Loucy (cell line): ENCODE measurements at regions not wholly inside any gene's neighbourhood (a gene's known extent, or its start where the extent isn't known, plus 50 kb on each side); places are given as distances from the start of the nearest gene placed in this dataset.

Experiments
- H2AFZ ChIP-seq: fragments of 200-600 bp; sonication (generic); 2 replicates; pipeline ENCODE4 v1.6.0; 2016; ENCODE audit warnings: antibody characterized with exemption, mild to moderate bottlenecking, low read length, moderate library complexity
- H3F3A ChIP-seq: fragments of 200-600 bp; 2 replicates; pipeline ENCODE4 v1.6.0; 2016; ENCODE audit warnings: antibody characterized with exemption, low read depth, mild to moderate bottlenecking
- H3K27me3 ChIP-seq: fragments of 200-600 bp; sonication (generic); 2 replicates; pipeline ENCODE4 v1.6.1; 2014; ENCODE audit warnings: low read length, mild to moderate bottlenecking; ENCODE audit not compliant: insufficient read depth, poor library complexity, severe bottlenecking
- H3K36me3 ChIP-seq: fragments of 200-600 bp; sonication (generic); 2 replicates; pipeline ENCODE4 v1.6.1; 2016; ENCODE audit warnings: low read length; ENCODE audit not compliant: insufficient read depth
- H3K4me1 ChIP-seq: fragments of 200-600 bp; sonication (generic); 2 replicates; pipeline ENCODE4 v1.5.1; 2014; ENCODE audit warnings: low read length, mild to moderate bottlenecking; ENCODE audit not compliant: insufficient read depth, poor library complexity, severe bottlenecking
- H3K4me2 ChIP-seq: fragments of 200-600 bp; sonication (generic); 2 replicates; pipeline ENCODE4 v1.6.0; 2014; ENCODE audit warnings: antibody characterized with exemption, low read length, low read depth, mild to moderate bottlenecking; ENCODE audit not compliant: poor library complexity, severe bottlenecking
- H3K4me3 ChIP-seq: fragments of 200-600 bp; sonication (generic); 2 replicates; pipeline ENCODE4 v1.5.1; 2014; ENCODE audit warnings: low read length, mild to moderate bottlenecking, mixed read lengths; ENCODE audit not compliant: poor library complexity, severe bottlenecking
- H3K79me2 ChIP-seq: fragments of 200-600 bp; sonication (generic); 2 replicates; pipeline ENCODE4 v1.6.1; 2014; ENCODE audit warnings: low read length; ENCODE audit not compliant: insufficient read depth
- H3K9ac ChIP-seq: fragments of 200-600 bp; sonication (generic); 2 replicates; pipeline ENCODE4 v1.6.0; 2014; ENCODE audit warnings: mild to moderate bottlenecking, low read depth, low read length, moderate library complexity; ENCODE audit not compliant: poor library complexity, severe bottlenecking
- H3K9me2 ChIP-seq: fragments of 200-600 bp; sonication (generic); replicated peaks from 2 replicates; pipeline ENCODE4 v1.6.1; 2016; ENCODE audit warnings: low read depth, low read length, mixed read lengths
- H3K9me3 ChIP-seq: fragments of 200-600 bp; sonication (generic); 2 replicates; pipeline ENCODE4 v1.6.1; 2014; ENCODE audit warnings: mild to moderate bottlenecking, antibody characterized with exemption, low read length, low read depth; ENCODE audit not compliant: insufficient read depth
- H4K20me1 ChIP-seq: fragments of 200-600 bp; sonication (generic); 2 replicates; pipeline ENCODE4 v1.6.0; 2014; ENCODE audit warnings: antibody characterized with exemption, low read length, mild to moderate bottlenecking; ENCODE audit not compliant: insufficient read depth, poor library complexity, severe bottlenecking
- CTCF ChIP-seq: fragments of 200-600 bp; sonication (generic); conservative IDR thresholded peaks from 2 replicates; pipeline ENCODE4 v1.5.1; 2014; ENCODE audit warnings: mild to moderate bottlenecking, antibody characterized with exemption, low read length
- EZH2phosphoT487 ChIP-seq: fragments of 200-600 bp; IDR thresholded peaks from 2 replicates; pipeline ENCODE4 v1.6.1; 2018; ENCODE audit warnings: antibody characterized with exemption, mild to moderate bottlenecking, moderate library complexity, borderline replicate concordance

- Histone ChIP-seq H4K20me1 (no peaks in the 10 kb centered on the region), H3K27me3 (no peaks in the 10 kb centered on the region), H3K36me3 (no peaks in the 10 kb centered on the region)
Observed at GRCh38 chr2:136298631-136299030, 180.7 kb upstream of the CXCR4 start.

GRCh38 chr2:136297994-136298393 lies 180.0 kb upstream of the CXCR4 start:
- Histone ChIP-seq H3K27me3 (no peaks in the 10 kb centered on the region), H2AFZ (no peak overlapping the region)

More at GRCh38 chr2:136298631-136299030, 180.7 kb upstream of the CXCR4 start:
- Histone ChIP-seq H3F3A (no peaks in the 10 kb centered on the region), H2AFZ (no peak overlapping the region), H3K4me3 (no peak overlapping the region), H3K9me2 (no peaks in the 10 kb centered on the region), H3K9ac (no peak overlapping the region), H3K4me2 (no peak overlapping the region), H3K9me3 (no peaks in the 10 kb centered on the region), H3K4me1 (peaks cover 1% of the 10 kb centered on the region), H3K79me2 (no peaks in the 10 kb centered on the region)
- no peak for TF ChIP-seq EZH2phosphoT487
- no peak for TF ChIP-seq CTCF

GRCh38 chr2:136297312-136297711 lies 179.4 kb upstream of the CXCR4 start:
- no peaks in the 10 kb centered on the region for H3K4me1 ChIP-seq
- no peak overlapping the region for H3K4me3 ChIP-seq
- no peaks in the 10 kb centered on the region for H3K27me3 ChIP-seq
- H3K36me3 ChIP-seq, result no peaks in the 10 kb centered on the region
- H3F3A ChIP-seq, result no peaks in the 10 kb centered on the region
- H3K4me2 ChIP-seq, result no peak overlapping the region
- H4K20me1 ChIP-seq, result no peaks in the 10 kb centered on the region
- TF ChIP-seq EZH2phosphoT487, result no peak
- TF ChIP-seq CTCF, result no peak
- no peak overlapping the region for H2AFZ ChIP-seq
- H3K9me3 ChIP-seq, result no peaks in the 10 kb centered on the region
- no peaks in the 10 kb centered on the region for H3K79me2 ChIP-seq
- H3K9ac ChIP-seq, result no peak overlapping the region
- no peaks in the 10 kb centered on the region for H3K9me2 ChIP-seq

More at GRCh38 chr2:136297994-136298393, 180.0 kb upstream of the CXCR4 start:
- Histone ChIP-seq H4K20me1 (no peaks in the 10 kb centered on the region), H3K4me3 (no peak overlapping the region), H3K4me1 (no peaks in the 10 kb centered on the region), H3K9me2 (no peaks in the 10 kb centered on the region), H3K9ac (no peak overlapping the region), H3K4me2 (no peak overlapping the region), H3K79me2 (no peaks in the 10 kb centered on the region), H3K9me3 (no peaks in the 10 kb centered on the region), H3K36me3 (no peaks in the 10 kb centered on the region), H3F3A (no peaks in the 10 kb centered on the region)
- TF ChIP-seq CTCF (no peak), EZH2phosphoT487 (no peak)
